MM.1S (cell line): ENCODE measurements at regions not wholly inside any gene's neighbourhood (a gene's known extent, or its start where the extent isn't known, plus 50 kb on each side); places are given as distances from the start of the nearest gene placed in this dataset.
"Not testable (repeated sequence)": the region's sequence is repeated elsewhere in the genome, so short reads cannot be mapped to it uniquely, and the experiment has no call there.

Source experiments
- CTCF ChIP-seq: fragments of 300-600 bp; sonication (generic); IDR thresholded peaks from 2 replicates; pipeline ENCODE4 v1.5.1; 2016; ENCODE audit warnings: antibody characterized with exemption, low read length, mixed read lengths
- EZH2 ChIP-seq: fragments of 300-600 bp; sonication (generic); optimal IDR thresholded peaks from 2 replicates; pipeline ENCODE3; 2017; ENCODE audit warnings: low read depth, mild to moderate bottlenecking, antibody characterized with exemption, low read length, mixed read lengths
- EZH2phosphoT487 ChIP-seq: fragments of 300-600 bp; sonication (generic); IDR thresholded peaks from 2 replicates; pipeline ENCODE4 v1.6.1; 2018; ENCODE audit warnings: antibody characterized with exemption, low read length

GRCh38 chr18:39308931-39309521 lies 1743.4 kb upstream of the CELF4 start:
- not testable (repeated sequence) for TF ChIP-seq EZH2phosphoT487, CTCF, EZH2
